ENCODE measurements at regions not wholly inside any gene's neighbourhood (a gene's known extent, or its start where the extent isn't known, plus 50 kb on each side); places are given as distances from the start of the nearest gene placed in this dataset.
"Not testable (repeated sequence)": the region's sequence is repeated elsewhere in the genome, so short reads cannot be mapped to it uniquely, and the experiment has no call there.

- not testable (repeated sequence) for TF ChIP-seq POLR2A (IDR thresholded peaks at IDR 0.05); CTCF (IDR thresholded peaks at IDR 0.05 in 8 of 11, conservative IDR thresholded peaks at IDR 0.05 in 3 of 11)
These were observed 231.9 kb downstream of the SLITRK2 start for GRCh38 chrX:146049568-146049967.
